Stimulated activated naive CD8-positive, alpha-beta T cell treated with anti-CD3 and anti-CD28 coated beads, Interleukin-15, amount 100 ng/mL, for 72 hours (primary cell): ENCODE measurements at regions not wholly inside any gene's neighbourhood (a gene's known extent, or its start where the extent isn't known, plus 50 kb on each side); places are given as distances from the start of the nearest gene placed in this dataset.
"Not testable (repeated sequence)": the region's sequence is repeated elsewhere in the genome, so short reads cannot be mapped to it uniquely, and the experiment has no call there.

Experiments
- ATAC-seq: fragments of 150-1000 bp; cut with Tn5 transposase; 2 replicates; pipeline ENCODE4 v1.10.0; 2021; ENCODE audit warnings: mild to moderate bottlenecking, moderate library complexity
- DNase-seq, 2 donors: peaks; one replicate each; pipeline ENCODE4 v3.0.0; 2021 to 2022
- H3K27ac Mint-ChIP-seq, 2 donors: one replicate each; pipeline ENCODE4 v1.8.0; 2022; ENCODE audit warnings: mild to moderate bottlenecking in 2 of 2, mixed read lengths in 2 of 2, moderate library complexity in 2 of 2
- H3K27me3 Mint-ChIP-seq: one replicate; pipeline ENCODE4 v1.8.0; 2022; ENCODE audit warnings: mixed read lengths
- H3K4me1 Mint-ChIP-seq: one replicate; pipeline ENCODE4 v1.8.0; 2022; ENCODE audit warnings: mild to moderate bottlenecking, mixed read lengths
- H3K4me3 Mint-ChIP-seq, 2 donors: one replicate each; pipeline ENCODE4 v1.8.0; 2022; ENCODE audit warnings: mild to moderate bottlenecking in 2 of 2, mixed read lengths in 2 of 2, moderate library complexity in 1 of 2
- H3K9me3 Mint-ChIP-seq, 2 donors: one replicate each; pipeline ENCODE4 v1.8.0; 2022; ENCODE audit warnings: mixed read lengths in 2 of 2

DNA sequence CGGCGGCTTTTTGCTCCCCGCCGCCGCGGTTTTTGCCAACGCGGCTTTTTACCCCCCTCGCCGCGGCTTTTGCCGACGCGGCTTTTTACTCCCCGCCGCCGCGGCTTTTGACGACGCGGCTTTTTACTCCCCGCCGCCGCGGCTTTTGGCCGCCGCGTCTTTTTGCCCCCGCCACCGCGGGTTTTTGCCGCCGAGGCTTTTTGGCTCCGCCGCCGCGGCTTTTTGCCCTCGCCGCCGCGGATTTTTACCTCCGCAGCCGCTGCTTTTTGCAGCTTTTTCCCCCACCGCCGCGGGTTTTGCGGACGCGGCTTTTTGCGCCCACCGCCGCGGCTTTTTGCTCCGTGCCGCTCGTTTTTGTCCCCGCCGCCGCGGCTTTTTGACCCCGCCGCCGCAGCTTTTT lies 1971.8 kb upstream of the TPTE start:
- ATAC-seq, DNase-seq, H3K4me3 Mint-ChIP-seq, H3K27me3 Mint-ChIP-seq, H3K27ac Mint-ChIP-seq, H3K4me1 Mint-ChIP-seq: not testable (repeated sequence)
- peaks cover 5 to 11% of the 10 kb centered on the region in 2 donors for H3K9me3 Mint-ChIP-seq

DNA sequence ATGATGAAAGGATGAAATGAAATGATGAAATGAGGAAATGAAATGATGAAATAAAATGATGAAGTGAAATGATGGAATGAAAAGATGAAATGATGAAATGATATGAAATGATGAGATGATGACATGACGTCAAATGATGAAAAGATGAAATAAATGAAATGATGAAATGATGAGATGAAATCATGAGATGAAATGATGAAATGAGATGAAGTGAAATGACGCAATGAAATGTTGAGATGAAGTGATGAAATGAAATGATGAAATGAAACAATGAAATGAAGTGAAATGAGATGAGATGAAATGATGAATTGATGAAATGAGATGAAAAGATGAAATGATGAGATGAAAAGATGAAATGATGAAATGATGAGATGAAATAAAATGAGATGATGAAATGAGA lies 1967.0 kb upstream of the TPTE start:
- DNase-seq: not testable (repeated sequence)

DNA sequence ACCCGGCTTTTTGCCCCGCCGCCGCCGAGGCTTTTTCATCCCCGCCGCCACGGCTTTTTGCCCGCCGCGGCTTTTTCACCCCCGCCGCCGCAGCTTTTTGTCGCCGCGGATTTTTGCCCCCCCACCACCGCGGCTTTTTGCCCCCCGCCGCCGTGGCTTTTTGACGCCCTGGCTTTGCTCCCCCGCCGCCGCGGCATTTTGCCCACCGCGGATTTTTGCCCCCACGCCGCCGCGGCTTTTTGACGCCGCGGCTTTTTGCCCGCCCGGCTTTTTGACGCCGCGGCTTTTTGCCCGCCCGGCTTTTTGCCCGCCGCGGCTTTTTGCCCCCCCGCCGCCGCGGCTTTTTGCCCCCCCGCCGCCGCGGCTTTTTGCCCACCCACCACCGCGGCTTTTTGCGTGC lies 1926.4 kb upstream of the TPTE start:
- not testable (repeated sequence) for H3K4me1 Mint-ChIP-seq, DNase-seq, H3K27ac Mint-ChIP-seq, H3K4me3 Mint-ChIP-seq, H3K9me3 Mint-ChIP-seq, H3K27me3 Mint-ChIP-seq, ATAC-seq

More for the DNA sequence above, 1967.0 kb upstream of the TPTE start:
- Mint-ChIP-seq H3K27ac (peak overlapping the region; percentile 2 to 86), H3K9me3 (peaks cover 6 to 13% of the 10 kb centered on the region in 2 donors)
- ATAC-seq, H3K4me1 Mint-ChIP-seq, H3K4me3 Mint-ChIP-seq, H3K27me3 Mint-ChIP-seq: not testable (repeated sequence)

DNA sequence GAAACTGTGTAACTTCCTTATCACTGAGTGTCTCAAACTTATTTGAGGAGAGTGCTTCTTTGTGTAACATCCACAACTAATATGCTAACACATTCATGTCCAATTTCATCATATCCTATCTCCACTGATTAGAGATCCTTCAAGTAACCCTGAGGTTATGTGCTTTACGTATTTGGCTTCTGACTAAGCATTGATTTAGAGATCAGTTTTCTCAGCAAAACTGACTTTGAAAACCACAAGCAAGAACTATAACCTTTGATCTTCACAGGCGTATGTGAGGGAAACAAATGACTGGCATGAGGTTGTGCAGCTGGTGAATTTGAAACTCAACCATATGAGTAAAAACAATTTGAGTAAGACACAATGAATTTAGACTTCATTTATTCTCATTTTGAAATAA lies 1897.3 kb upstream of the TPTE start:
- not testable (repeated sequence) for H3K9me3 Mint-ChIP-seq, DNase-seq, ATAC-seq, H3K4me3 Mint-ChIP-seq, H3K4me1 Mint-ChIP-seq, H3K27ac Mint-ChIP-seq, H3K27me3 Mint-ChIP-seq
